H1 (cell line): ENCODE measurements at regions not wholly inside any gene's neighbourhood (a gene's known extent, or its start where the extent isn't known, plus 50 kb on each side); places are given as distances from the start of the nearest gene placed in this dataset.

Source experiments
- CHD7 ChIP-seq: fragments of 300-600 bp; sonication (generic); IDR thresholded peaks from 2 replicates; pipeline ENCODE4 v1.7.1; 2012; ENCODE audit warnings: low read length, moderate library complexity, mild to moderate bottlenecking, inconsistent platforms; ENCODE audit not compliant: insufficient replicate concordance
- TAF1 ChIP-seq: IDR thresholded peaks from 2 replicates; pipeline ENCODE4 v1.6.1; 2011; ENCODE audit warnings: mild to moderate bottlenecking, low read depth, low read length
- TF ChIP-seq, protein P1 (sequence below): IDR thresholded peaks from 2 replicates; pipeline ENCODE4 v1.6.1; 2011; ENCODE audit warnings: low read length, improper control_type of control experiment

GRCh38 chr12:29041621-29042020 lies 107.5 kb upstream of the FAR2 start:
- TF ChIP-seq TAF1 (no peak), CHD7 (no peak)
- TF ChIP-seq, protein P1, sequence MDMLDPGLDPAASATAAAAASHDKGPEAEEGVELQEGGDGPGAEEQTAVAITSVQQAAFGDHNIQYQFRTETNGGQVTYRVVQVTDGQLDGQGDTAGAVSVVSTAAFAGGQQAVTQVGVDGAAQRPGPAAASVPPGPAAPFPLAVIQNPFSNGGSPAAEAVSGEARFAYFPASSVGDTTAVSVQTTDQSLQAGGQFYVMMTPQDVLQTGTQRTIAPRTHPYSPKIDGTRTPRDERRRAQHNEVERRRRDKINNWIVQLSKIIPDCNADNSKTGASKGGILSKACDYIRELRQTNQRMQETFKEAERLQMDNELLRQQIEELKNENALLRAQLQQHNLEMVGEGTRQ, result no peak
